Colon (tissue), 2 donors: ENCODE measurements at regions not wholly inside any gene's neighbourhood (a gene's known extent, or its start where the extent isn't known, plus 50 kb on each side); places are given as distances from the start of the nearest gene placed in this dataset.
"Not testable (repeated sequence)": the region's sequence is repeated elsewhere in the genome, so short reads cannot be mapped to it uniquely, and the experiment has no call there.

Experiments used
- FAIRE-seq: peaks from 2 replicates; lab custom pipeline; 2012; peaks lifted over from hg19 to GRCh38; lab: Jason Lieb, UNC
- donor health status: control.
- donor health status: control.

DNA sequence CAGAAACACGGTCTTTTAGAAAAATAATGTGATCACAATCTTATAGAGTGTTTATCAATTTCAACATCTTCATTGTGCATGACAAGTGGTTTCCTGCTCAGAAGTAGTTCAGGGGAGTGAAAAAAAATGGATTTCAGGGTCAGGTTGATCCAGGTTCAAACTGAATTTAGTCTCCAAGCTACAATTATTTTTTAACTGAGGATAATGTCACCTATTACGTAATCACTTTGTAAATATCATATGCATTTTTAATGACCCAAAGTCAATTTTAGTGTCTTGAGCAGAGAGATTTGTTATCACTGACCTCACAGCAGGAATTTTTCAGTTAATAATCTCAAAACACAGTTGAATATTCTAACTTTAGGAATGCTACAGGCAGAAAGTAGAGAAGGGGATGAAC is 627.2 kb upstream of the LUZP2 start:
- no peak for FAIRE-seq

DNA sequence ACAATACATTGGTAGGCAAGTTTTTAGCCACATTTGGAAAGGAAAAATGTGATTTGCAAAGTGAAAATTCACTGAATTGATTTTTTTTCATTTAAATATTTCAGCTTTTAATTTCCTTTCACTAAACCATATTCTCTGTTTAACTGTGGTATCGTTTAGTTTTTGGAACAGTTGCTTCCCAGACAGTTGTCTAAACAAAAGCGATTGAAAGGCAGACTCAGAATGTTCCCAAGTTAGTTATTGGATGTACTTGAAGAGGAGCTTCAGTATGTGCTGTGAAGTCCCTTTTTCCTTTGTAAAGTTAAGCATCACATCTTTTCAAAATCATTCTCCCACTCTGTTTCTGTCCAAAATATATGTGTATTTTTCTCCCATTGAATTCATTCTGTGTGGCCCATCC is 623.4 kb upstream of the LUZP2 start:
- no peak for FAIRE-seq

DNA sequence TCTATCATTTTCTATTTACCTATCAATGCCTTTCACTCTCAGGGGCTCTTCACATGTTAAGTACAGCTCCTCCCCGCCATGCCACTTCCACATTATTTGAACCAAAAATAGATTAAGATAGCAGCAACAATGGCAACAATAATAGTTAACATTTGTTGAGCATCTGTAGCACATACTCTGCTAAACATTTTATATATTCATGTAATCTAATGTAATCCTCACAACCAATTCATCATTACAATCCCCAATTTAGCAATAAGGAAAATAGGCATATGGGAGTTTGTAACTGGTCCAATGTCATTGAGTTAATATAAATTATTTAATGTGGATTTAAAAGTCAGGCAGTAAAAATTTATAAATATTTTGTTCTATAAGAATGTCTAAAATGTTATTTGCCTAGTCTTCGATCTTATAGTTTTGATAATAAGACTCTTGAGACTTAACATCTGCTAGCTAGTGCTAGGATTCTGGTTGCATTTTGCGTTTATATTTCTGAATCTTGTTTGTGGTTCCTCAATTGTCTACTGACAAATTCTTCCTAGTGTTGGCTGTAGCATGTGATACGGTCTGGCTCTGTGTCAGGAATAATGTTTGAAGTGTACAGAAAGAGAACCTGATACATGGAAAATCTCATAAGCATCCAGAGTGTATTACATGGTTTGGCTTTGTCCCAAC is 621.5 kb upstream of the LUZP2 start:
- no peak for FAIRE-seq

DNA sequence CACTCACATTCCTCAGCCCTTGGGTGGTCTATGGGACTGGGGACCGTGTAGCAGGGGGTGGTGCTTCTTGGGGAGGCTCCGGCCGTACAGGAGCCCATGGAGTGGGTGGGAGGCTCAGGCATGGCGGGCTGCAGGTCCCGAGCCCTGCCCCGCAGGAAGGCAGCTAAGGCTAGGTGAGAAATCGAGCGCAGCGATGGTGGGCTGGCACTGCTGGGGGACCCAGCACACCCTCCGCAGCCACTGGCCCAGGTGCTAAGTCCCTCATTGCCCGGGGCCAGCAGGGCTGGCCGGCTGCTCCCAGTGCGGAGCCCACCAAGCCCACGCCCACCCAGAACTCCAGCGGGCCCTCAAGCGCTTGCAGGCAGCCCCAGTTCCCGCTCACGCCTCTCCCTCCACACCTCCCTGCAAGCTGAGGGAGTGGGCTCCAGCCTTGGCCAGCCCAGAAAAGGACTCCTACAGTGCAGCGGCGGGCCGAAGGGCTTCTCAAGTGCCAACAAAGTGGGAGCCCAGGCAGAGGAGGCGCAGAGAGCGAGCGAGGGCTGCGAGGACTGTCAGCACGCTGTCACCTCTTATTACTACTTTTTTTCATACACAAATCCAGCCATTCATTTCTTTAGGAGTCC is 613.3 kb upstream of the LUZP2 start:
- not testable (repeated sequence) for FAIRE-seq

DNA sequence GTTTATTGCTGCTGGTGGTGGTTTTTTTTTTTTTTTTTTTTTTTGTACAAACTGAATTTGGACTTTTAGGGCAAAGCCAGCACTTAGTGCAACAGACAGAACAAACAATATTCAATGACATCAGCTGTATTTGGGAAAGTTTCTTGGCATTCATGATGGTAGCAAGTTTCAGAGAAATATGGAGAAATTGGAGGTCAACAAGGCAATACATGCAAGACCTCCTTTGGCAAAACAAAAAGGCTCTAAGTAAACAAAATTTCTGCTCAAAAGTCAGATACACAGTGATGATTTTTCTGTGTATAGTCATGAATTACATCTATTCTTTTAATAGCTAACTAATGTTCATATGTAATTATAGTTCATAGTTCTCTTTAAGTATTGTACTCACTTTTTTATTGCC is 612.5 kb upstream of the LUZP2 start:
- no peak for FAIRE-seq

DNA sequence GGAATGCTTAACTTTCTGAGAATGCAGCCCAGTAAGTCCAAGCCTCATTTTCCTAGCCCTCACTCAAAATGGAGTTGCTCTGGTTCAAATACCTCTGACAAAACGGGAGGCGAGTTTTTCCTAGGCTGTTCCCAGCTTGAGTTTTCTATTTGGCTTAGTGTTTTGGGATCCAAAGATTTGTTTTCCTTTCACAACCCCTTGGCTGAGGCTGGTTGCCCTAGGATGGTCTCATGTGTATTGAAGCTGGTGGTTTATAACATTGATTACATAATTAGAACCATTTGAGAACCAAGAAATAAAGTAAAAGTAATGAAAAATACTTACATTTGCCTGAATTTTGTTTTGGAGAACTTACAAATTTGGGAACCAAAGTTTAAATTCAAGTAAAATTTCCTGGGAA is 611.1 kb upstream of the LUZP2 start:
- FAIRE-seq, result no peak

DNA sequence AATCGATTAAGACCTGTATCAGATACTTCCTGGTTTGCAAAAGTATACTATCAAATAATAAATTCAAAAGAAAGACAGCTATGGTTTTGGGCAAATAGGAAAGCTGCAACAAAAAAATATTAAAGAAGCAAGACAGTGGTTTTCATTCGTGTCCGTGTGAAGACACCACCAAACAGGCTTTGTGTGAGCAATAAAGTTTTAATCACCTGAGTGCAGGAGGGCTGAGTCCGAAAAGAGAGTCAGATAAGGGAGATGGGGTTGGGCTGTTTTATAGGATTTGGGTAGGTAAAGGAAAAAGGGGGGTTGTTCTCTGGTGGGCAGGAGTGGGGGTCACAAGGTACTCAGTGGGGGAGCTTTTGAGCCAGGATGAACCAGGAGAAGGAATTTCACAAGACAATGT is 609.7 kb upstream of the LUZP2 start:
- not testable (repeated sequence) for FAIRE-seq

DNA sequence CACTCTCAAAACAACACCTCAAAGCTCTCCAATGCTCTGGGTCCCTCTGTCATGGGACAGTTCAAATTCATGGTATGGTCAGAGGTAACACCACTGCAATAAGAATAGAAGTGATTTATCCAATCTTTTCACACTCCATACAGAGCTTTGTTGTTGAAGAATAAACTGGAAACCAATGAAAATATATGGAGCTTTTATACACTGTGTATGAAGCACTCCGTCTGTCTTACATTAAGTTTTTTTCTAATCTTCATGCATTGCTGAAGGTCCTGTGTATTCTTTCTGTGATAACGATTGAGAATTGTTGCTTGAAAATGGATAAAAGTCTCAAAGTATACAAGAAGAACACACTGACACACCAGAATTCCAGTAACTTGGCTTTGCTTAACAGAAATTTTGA is 603.7 kb upstream of the LUZP2 start:
- FAIRE-seq, result no peak

DNA sequence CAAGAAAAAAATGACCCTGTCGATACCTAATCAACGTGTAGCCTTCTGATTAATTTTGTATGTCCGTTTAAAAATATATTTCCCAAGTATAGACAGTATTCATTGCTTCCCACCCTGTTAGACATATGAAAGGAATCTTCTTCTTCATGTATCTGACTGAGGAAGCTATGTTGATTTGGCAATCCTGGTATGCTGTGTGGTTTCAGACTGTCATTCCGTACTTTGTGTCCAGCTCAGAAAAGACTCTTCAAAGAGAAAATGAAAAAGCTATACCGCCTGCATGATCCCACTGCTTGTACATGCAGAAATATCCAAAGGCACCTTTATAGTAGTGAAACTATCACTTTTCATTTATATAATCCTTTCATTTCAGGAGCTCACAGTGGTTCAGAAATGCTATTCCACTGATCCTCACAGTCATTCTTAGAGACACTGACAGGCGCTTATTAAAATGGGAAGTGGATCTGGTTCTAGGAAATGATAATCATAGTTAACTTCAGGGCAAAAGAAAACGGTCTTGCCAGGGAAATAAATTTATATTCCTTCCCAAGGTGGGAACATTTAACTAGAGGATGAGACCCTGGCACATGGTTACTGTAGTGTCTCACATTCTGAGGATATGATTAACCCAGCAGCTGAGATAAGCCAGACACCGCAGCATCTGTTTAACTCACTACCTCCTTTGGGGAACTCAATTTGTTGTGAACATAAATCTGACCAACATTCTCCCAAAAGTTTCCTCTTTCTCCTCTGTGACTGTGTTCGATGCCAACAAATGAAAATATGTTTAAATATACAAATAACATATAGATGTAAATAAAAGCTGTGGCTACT is 599.2 kb upstream of the LUZP2 start:
- FAIRE-seq, result no peak

DNA sequence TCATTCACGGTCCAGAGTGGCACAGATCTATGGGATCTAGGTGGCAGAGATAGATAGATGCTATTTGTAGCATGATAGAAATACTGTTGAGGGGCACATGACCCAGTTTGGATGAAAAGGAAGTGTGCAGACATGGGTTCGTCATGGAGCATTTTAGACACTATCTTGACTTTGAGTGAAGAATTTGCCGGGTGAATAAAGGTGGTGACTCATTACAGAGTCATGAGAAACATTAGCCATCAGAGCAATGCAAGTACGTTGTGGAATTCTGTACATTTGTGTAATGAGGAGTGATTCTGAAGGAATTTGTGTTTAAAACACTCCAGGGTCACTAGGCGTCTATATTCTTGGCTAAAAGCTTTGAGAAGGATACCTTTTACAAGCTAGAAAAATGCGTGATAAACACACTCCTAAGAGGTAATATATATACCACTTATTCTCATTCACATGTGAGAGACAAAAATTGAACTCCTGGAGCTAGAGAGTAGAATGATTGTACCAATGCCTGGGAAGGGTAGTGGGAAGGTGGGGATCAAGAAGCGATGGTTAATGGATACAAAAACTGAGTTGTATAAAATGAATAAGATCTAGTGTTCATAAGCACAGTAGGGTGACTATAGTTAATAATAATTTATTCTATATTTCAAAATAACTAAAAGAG is 593.7 kb upstream of the LUZP2 start:
- FAIRE-seq, result no peak

DNA sequence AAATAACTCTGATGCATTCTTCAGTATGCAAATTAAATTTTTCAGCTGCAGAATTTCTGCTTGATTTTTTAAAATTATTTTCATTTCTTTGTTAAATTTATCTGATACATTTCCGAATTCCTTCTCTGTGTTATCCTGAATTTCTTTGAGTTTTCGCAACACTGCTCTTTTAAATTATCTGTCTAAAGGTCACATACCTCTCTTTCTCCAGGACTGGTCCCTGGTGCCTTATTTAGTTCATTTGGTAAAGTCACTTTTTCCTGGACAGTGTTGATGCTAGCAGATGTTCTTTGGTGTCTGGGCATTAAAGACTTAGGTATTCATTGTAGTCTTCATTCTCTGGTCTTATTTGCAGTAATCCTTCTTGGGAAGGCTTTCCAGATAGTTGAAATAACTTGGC is 577.4 kb upstream of the LUZP2 start:
- no peak for FAIRE-seq

DNA sequence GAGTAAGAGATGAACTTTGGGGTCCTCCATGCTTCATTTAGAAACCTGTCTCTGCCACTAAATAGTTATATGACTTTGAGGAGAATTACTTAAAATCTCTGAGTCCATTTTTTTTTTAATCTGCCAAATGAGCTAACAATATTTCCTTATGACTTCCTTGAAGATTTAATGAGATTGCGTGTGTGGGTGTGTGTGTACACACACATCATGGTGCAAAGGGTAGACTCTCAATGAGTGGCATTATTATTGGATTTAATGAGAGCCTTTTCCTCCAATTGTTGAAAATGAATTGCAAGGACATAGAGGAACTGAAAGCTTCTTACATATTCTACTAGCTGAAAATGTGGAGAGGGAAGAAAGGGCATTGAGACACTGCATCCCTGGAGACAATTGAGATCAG is 573.5 kb upstream of the LUZP2 start:
- no peak for FAIRE-seq

DNA sequence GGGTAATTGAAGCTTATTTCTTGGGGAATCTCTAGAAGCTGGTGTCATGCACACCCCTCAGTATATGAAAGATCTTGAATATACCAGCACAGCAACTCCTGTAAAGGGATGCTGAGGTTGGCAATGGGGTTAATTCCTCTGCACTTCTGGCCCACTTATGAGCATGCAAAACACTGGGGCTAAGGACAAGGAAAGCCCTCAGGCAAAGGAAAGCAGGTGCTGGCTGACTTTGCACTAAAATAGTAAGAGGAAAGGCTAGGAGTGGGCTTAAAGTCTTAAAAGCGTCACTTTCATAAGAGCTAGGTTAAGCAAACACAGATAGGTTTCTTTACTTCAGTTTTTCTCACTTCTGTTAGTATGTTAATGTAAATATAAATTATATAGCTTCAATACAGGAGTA is 572.6 kb upstream of the LUZP2 start:
- no peak for FAIRE-seq

DNA sequence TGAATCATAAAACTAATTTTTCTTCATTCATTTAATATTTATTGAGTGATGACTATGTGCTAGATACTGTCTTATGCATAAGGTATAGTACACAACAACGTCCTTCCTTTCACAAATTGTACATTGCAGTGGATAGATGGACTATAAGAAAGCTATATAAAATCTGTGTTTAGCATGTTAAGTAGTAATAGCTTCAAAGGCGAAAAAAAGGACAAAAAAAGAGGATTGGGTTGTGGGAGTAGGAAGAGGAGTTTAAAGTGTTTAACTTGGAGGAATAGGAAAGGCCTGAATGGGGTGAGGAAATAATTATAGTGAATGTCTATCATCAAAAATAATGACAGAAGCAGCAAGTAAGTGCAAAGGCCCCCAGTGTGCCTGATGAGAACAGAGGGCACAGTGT is 565.4 kb upstream of the LUZP2 start:
- FAIRE-seq, result no peak

DNA sequence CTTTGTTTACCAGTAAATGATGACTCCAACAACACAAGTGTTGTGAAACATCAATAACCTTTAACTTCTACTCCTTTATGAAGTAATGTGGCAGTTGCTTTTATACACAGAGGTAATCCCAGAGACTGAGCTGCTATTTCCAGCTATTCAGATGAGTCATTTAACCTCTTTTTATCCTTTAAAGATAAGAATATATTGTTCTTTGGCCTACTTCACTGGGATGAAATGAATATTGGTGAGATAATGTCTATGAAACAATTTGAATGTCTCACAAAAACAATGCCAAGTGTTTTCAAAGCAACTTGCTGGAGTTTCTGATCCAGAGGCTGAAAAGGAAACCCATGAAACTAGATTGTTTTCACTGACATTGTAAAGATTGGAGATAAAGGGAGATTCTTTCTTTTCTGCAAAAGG is 564.4 kb upstream of the LUZP2 start:
- no peak for FAIRE-seq

DNA sequence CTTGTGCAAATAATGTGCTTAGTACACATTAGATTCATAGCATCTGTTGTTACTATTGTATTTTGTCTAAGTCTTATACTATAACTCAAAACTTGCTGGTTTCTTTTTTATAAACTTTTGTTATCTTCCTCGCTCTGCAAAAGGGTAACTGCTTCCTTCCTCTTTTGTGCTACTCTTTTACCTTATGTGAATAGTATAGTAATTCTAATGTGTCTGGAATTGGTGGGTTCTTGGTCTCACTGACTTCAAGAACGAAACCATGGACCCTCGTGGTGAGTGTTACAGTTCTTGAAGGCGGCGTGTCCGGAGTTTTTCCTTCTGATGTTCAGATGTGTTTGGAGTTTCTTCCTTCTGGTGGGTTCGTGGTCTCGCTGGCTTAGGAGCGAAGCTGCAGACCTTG is 563.1 kb upstream of the LUZP2 start:
- FAIRE-seq, result no peak

DNA sequence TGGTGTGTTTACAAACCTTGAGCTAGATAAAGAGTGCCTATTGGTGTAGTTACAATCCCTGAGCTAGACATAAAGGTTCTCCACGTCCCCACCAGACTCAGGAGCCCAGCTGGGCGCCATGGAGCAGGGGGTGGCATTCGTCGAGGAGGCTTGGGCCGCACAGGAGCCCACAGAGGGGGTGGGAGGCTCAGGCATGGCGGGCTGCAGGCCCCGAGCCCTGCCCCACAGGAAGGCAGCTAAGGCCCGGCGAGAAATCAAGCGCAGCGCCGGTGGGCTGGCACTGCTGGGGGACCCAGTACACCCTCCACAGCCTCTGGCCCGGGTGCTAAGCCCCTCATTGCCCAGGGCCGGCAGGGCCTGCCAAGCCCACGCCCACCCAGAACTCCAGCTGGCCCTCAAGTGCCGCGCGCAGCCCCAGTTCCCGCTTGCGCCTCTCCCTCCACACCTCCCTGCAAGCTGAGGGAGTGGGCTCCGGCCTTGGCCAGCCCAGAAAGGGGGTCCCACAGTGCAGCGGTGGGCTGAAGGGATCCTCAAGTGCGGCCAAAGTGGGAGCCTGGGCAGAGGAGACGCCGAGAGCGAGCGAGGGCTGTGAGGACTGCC is 562.1 kb upstream of the LUZP2 start:
- FAIRE-seq, result not testable (repeated sequence)

DNA sequence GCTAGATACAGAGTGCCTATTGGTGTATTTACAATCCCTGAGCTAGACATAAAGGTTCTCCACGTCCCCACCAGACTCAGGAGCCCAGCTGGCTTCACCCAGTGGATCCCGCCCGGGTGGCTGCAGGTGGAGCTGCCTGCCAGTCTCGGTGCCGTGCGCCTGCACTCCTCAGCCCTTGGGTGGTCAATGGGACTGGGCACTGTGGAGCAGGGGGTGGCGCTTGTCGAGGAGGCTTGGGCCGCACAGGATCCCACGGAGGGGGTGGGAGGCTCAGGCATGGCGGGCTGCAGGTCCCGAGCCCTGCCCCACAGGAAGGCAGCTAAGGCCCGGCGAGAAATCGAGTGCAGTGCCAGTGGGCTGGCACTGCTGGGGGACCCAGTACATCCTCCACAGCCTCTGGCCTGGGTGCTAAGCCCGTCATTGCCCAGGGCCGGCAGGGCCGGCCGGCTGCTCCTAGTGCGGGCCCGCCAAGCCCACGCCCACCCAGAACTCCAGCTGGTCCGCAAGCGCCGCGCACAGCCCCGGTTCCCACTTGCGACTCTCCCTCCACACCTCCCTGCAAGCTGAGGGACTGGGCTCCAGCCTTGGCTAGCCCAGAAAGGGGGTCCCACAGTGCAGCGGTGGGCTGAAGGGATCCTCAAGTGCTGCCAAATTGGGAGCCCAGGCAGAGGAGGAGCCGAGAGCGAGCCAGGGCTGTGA is 554.6 kb upstream of the LUZP2 start:
- not testable (repeated sequence) for FAIRE-seq

DNA sequence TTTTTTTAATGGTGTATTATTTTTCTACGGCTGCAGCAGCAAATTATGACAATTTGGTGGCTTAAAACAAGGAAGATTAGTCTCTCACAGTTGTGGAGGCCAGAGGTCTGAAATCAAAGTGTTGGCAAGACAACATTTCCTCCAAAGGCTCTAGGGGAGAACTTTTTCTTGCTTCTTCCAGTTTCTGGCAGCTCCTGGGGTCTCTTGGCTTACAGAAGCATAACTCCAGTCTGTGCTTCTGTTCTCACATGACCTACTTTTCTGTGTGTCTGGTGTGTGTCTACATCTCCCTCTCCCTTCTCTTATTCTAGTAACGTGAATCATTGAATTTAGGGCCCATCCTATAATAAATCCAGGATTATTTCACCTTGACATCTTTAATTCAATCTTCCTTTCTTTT is 551.9 kb upstream of the LUZP2 start:
- no peak for FAIRE-seq

DNA sequence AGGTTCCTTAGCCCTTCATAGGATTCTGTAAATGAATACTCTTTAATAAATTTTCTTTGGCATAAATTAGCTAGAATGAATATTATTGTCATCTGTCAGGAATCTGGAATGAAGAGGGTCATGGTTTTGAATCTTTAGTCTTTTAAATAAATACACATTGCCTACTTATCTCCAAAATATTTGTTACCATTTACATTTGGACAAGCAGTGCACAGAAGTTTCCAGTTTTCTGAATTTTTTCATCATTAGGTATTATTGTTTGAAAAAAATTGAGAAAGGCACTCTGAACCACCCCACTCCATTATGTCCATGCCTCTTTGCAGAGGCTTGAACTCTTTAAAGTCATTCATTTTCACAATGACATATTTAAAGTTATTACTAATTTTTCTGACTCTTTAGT is 549.0 kb upstream of the LUZP2 start:
- FAIRE-seq, result no peak

DNA sequence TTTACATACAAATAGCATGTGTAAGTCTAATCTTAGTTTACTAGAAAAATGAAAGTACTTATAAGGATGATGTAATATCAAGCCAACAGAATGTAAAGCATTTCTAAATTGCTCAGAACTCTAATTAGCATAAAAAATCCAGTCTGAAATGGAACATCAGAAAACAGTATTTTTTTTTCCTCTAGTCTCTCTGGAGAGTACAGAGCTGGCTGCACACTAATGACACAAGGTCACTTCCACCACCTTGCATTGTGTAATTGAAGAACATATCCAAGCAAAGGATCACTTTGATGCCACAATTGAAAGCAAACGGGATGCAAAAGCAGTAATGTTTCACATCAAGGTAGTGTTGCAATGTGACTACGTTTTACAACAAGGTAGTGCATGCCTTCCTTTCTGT is 548.0 kb upstream of the LUZP2 start:
- FAIRE-seq, result no peak
